ENCODE measurements at regions not wholly inside any gene's neighbourhood (a gene's known extent, or its start where the extent isn't known, plus 50 kb on each side); places are given as distances from the start of the nearest gene placed in this dataset.
"Not testable (repeated sequence)": the region's sequence is repeated elsewhere in the genome, so short reads cannot be mapped to it uniquely, and the experiment has no call there.

- no peak for DNase-seq (ENCODE audit: low spot score)
- intact Hi-C loops (cut with DNase I): no loop called here
Observed at GRCh38 chr6:14380901-14381828, 263.6 kb downstream of the CD83 start.

DNA sequence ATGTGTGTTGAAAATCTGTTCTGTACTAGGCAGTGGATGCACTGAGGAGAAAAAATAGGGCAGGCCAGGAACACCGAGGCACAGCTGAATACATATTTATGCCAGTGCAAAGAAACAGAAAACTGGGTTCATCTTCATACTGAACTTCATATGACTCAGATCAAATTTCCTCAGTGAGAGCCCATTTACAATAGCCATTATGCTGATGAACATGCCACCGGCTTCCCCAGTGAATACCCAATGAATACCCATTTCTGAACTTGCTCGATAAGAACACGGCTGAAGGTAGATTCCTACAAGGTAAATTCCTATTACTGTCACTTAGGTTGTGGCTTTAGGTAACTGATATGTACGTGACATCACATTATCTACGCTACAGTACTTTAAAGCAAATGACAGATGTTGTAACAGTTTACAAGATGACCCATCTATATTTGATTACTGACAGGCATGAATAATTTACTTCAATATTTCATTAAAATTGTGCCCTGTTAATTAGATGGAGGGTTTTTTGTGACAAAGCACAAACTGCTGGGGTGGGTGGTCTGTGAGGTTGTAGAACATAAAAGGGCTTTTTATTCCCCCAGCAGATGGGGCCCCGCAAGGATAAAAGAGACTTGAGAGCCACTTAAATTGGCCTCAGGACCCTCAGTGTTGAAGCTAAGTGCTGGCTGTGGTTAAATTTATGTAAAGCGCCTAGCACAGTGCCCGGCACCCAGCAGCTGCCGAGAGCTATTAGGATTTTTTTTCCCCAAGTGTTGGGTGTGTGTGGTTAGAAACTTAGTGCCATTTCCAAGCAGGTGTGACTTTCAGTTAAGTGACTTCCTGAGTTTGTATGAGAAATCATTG is 264.5 kb downstream of the CD83 start:
- no peak for DNase-seq (ENCODE audit: low spot score)
- intact Hi-C loops (cut with DNase I): no loop called here

DNA sequence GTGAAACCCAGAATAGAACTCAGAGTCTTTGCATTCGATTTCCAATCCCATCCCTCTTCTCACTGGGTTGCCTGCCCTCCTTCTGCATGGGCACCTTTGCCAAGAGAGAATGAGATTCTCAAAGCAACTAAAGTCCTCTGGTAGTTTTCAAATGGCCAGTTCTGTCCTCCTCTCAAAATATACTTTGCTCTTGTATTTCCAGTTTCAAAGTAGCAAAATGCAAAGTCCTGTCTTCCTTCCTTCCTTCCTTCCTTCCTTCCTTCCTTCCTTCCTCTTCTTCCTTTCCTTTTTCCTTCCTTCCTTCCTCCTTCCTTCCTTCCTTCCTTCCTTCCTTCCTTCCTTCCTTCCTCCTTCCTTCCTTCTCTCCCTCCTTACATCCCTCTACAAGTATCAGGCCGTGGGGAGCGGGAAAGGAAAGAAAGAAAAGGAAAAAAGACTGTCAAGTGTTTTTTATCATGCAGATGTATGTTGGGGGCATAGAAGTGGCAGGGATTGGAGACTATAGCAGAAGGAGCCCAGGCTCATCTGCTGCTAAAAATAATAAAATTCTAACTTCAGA is 265.2 kb downstream of the CD83 start:
- no peak for DNase-seq (ENCODE audit: low spot score)
- intact Hi-C loops (cut with DNase I): no loop called here

GRCh38 chr6:14383393-14384174 is 266.0 kb downstream of the CD83 start:
- intact Hi-C loops (cut with DNase I): no loop called here
- DNase-seq (ENCODE audit: low spot score): no peak

GRCh38 chr6:14384175-14384949 is 266.8 kb downstream of the CD83 start:
- intact Hi-C loops (cut with DNase I): no loop called here
- DNase-seq (ENCODE audit: low spot score): no peak

DNA sequence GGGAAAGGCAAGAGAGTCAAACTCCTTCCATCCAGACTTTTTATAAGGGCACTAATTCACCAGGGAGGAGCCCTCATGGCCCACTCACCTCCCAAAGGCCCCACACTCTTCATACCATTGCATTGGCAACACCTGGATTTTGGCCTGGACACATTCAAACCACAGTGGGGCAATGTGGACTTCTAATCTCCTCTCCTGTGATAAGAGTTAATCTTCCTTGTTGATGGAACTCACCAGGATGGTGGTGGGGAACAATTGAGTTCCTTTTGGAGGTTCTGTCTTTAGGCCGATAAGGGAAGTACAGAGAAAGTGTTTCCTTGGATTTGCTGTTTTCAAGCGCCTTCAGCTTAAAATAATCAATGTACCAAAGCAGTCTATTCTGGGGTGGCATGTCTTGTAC is 268.7 kb downstream of the CD83 start:
- no peak for DNase-seq (ENCODE audit: low spot score)
- intact Hi-C loops (cut with DNase I): no loop called here

- intact Hi-C loops (cut with DNase I): no loop called here
- no peak for DNase-seq (ENCODE audit: low spot score)
Observed at GRCh38 chr6:14386668-14387067, 269.1 kb downstream of the CD83 start.

DNA sequence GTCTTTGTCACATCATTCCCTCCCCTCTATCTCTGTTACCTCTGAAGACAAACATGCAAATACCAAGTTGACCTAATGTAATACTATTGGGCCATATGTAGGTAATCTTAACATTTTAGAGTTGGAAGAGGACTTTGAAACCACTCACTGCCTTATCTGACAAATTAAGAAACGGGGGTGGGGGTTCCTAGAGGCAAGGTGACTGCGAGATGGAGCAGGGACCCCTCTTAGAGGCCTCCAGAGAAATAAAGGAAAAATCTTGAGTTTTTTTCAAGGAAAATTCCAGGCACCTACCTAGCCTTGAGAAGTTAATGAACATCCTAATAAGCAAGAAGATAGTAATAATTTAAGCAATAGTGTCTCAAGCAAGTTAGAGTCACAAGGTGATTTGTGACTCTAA is 270.8 kb downstream of the CD83 start:
- DNase-seq (ENCODE audit: low spot score): no peak
- intact Hi-C loops (cut with DNase I): no loop called here

DNA sequence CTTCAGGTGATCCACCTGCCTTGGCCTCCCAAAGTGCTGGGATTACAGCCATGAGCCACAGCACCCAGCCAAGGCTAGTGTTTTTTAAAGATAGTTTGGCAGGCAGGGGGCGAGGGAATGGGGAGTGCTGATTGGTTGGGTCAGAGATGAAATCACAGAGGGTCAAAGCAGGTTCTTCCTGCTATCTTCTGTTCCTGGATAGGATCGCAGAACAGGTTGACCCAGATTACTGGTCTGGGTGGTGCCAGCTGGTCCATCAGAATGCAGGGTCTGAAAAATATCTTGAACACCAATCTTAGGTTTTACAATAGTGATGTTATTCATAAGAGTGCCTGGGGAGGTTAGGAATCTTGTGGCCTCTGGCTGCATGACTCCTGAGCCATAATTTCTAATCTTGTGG is 272.2 kb downstream of the CD83 start:
- intact Hi-C loops (cut with DNase I); DNase-seq (ENCODE audit: low spot score): not testable (repeated sequence)

DNA sequence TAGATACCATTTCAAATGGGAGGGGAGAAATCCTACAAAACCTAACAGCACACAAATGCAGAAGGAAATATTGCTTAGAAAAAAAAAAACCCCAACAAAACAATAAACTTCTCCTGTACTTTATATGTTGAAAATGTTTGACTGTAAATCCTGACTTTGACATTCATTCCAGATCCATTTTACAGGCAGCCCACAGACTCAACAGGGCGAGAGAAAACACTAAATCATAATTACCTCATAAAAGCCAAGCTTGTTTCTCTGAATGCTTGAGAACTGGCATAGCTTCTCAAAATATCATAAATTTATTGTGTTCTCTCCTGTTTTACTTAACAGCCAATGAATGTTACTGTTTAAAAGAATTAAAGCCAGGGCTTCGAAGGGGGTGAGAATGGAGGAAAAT is 273.2 kb downstream of the CD83 start:
- DNase-seq (ENCODE audit: low spot score): no peak
- intact Hi-C loops (cut with DNase I): no loop called here

DNA sequence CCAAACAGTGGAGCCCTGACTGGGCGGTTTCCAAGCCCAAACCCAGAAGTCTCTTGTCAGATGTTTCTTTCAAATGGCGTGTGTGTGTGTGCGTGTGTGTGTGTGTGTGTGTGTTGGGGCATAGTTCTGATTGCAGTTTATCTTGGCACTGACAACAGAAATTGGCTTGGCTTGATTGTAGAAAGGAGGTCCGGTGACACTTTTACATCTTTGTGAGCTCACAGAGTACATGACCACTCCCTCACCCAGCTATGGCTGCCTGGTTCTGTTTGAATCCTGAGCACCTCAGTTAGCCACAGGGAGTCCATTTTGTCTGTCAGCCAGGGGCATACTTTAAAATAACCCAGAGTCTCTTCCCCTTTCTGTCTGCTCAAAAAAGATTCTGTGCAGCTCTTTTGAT is 276.3 kb downstream of the CD83 start:
- intact Hi-C loops (cut with DNase I): no loop called here
- DNase-seq (ENCODE audit: low spot score): no peak

DNA sequence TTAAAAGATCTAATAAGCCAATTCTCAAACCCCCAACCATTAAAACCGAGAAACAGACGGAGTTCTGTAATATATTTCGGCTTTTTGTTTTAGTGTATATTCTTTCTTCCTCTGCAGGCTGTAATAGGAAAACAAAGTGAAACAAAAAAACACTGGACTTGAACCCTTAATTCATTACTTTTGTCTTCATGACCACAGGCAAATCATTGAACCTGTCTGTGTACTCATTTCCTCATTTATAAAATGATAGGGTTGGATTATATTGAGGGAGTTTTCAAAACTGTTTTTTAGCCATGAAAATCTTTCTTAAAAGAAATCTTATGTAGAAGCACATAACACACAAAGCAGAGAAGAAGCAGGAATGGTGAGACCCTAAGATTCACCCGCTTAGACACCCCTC is 278.8 kb downstream of the CD83 start:
- intact Hi-C loops (cut with DNase I): no loop called here
- no peak for DNase-seq (ENCODE audit: low spot score)

- no peak for DNase-seq (ENCODE audit: low spot score)
- intact Hi-C loops (cut with DNase I): no loop called here
Observed at GRCh38 chr6:14396826-14397517, 279.4 kb downstream of the CD83 start.

DNA sequence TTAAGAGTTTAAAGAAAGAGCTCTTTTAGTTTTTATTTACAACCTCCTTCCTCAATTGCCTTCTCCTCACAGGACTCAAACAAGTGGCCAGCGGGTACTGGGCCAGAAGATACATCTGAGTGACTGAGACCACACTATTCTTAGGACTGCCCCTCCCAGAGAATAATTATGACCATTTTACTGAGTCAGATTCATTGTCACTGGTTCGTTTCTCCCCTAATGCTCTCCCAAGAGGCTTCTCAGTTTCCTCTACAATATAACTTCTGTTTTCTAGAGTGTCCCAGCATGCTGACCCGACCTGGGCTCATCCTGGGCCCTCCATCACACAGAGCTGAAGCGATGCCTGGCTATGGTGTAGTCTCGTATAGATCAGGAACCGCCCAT is 279.9 kb downstream of the CD83 start:
- DNase-seq (ENCODE audit: low spot score): no peak
- intact Hi-C loops (cut with DNase I): no loop called here

- DNase-seq (ENCODE audit: low spot score): no peak
- intact Hi-C loops (cut with DNase I): no loop called here
Observed at GRCh38 chr6:14398953-14399352, 281.4 kb downstream of the CD83 start.

DNA sequence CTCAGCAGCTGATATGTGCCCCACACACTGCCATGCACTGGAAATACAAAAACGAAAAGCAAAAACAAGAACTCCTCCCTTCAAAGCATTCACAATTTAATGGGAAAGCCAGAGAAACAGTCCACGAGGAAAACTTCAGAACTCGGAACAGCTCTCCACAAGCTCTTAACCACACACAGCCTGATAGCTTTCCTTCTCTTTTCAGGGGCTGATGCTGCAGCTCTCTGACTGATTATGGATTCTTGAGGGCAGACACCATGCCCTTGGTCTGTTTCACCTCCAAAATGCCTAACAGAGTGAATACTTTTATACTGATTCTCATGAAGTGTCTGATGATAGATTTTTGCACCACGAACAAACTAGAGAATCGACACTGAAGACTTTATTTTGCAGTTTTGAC is 282.1 kb downstream of the CD83 start:
- no peak for DNase-seq (ENCODE audit: low spot score)
- intact Hi-C loops (cut with DNase I): no loop called here

- DNase-seq (ENCODE audit: low spot score): no peak
- intact Hi-C loops (cut with DNase I): no loop called here
Observed at GRCh38 chr6:14401246-14401645, 283.7 kb downstream of the CD83 start.

DNA sequence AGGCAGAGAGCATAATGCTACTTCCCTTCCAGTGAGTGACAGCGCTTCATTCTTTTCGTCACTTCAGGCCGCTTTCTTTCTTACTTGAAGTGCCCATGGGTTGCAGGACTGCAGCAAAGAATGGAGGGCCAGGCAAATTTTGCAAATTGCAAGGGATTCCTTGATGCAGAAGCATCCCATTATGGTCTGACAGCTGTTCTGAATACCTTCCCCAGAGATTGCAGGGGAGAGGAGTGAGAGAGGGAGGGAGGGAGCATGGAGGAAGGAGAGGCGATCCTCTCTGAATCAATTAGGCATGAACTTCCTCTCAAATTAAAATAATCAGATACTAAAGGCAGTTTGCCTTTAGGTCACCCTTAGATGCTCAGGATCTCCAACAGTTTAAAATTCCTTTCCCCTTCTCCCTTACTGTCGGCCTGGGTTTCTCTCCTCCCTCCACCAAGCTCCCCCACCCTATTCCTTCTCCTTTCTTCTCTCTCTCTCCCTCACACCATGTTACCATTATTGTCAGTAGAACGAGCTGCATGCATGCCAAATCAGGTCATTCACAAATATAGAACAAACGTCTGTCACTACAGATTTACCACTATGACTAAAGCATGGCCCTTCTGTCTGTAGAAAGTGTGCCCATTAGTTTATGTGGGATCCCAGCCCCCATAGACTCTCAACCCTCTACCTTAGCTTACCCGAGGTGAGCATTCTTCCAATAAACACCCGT is 289.2 kb downstream of the CD83 start:
- intact Hi-C loops (cut with DNase I): no loop called here
- DNase-seq (ENCODE audit: low spot score): no peak

Measured in cardiac septum (tissue), 1 donor.